HepG2 (cell line): ENCODE measurements at regions not wholly inside any gene's neighbourhood (a gene's known extent, or its start where the extent isn't known, plus 50 kb on each side); places are given as distances from the start of the nearest gene placed in this dataset.

Experiments
- ATF3 ChIP-seq: sonication (generic); formaldehyde crosslinking; IDR thresholded peaks from 2 replicates; pipeline ENCODE4 v1.4.0; 2020; ENCODE audit warnings: missing genetic modification reagents
- ATF7-NPFF ChIP-seq: sonication (generic); formaldehyde crosslinking; IDR thresholded peaks from 2 replicates; pipeline ENCODE4 v1.8.1; 2023; ENCODE audit warnings: mild to moderate bottlenecking, low read depth, missing genetic modification reagents, moderate library complexity
- CTCF ChIP-seq: sonication (generic); formaldehyde crosslinking; IDR thresholded peaks from 2 replicates; pipeline ENCODE4 v1.5.0; 2020; ENCODE audit warnings: mild to moderate bottlenecking, missing genetic modification reagents, moderate library complexity
- NCOA5 ChIP-seq: sonication (generic); formaldehyde crosslinking; IDR thresholded peaks from 2 replicates; pipeline ENCODE4 v1.4.0; 2020; ENCODE audit warnings: missing genetic modification reagents
- NR0B2 ChIP-seq: sonication (generic); formaldehyde crosslinking; IDR thresholded peaks from 2 replicates; pipeline ENCODE4 v1.4.0; 2020; ENCODE audit warnings: mild to moderate bottlenecking, missing genetic modification reagents
- PLSCR1 ChIP-seq: sonication (generic); formaldehyde crosslinking; IDR thresholded peaks from 2 replicates; pipeline ENCODE4 v1.5.0; 2020; ENCODE audit warnings: missing genetic modification reagents, mild to moderate bottlenecking, borderline replicate concordance
- POLR2A ChIP-seq, 2 experiments: IDR thresholded peaks; 2 replicates each; pipeline ENCODE4 v1.6.1; 2011; ENCODE audit warnings: low read depth in 2 of 2, low read length in 2 of 2, mild to moderate bottlenecking in 1 of 2, moderate library complexity in 1 of 2; ENCODE audit not compliant: insufficient read depth in 1 of 2
- REST ChIP-seq, 2 experiments: IDR thresholded peaks; 2 replicates each; pipeline ENCODE4 v1.6.1; 2011 to 2012; ENCODE audit warnings: low read length in 2 of 2, borderline replicate concordance in 1 of 2, low read depth in 1 of 2, mild to moderate bottlenecking in 1 of 2, moderate library complexity in 1 of 2
- ZNF124 ChIP-seq: sonication (generic); formaldehyde crosslinking; IDR thresholded peaks from 2 replicates; pipeline ENCODE4 v1.4.0; 2020; ENCODE audit warnings: missing genetic modification reagents
- ZNF740 ChIP-seq: sonication (generic); formaldehyde crosslinking; IDR thresholded peaks from 2 replicates; pipeline ENCODE4 v1.4.0; 2020; ENCODE audit warnings: missing genetic modification reagents

- TF ChIP-seq ZNF124 (no peak), NCOA5 (CRISPR knock-in tag) (no peak), ATF3 (CRISPR knock-in tag) (no peak), ZNF740 (CRISPR knock-in tag) (no peak), CTCF (CRISPR knock-in tag) (peak; percentile 79), POLR2A (IDR thresholded peaks at IDR 0.05; ENCODE audit: insufficient read depth in 1 of 2, low read depth in 2 of 2, low read length in 2 of 2) (no peak), PLSCR1 (no peak), ATF7-NPFF (CRISPR knock-in tag) (no peak), NR0B2 (CRISPR knock-in tag) (no peak), REST (IDR thresholded peaks at IDR 0.05; ENCODE audit: borderline replicate concordance in 1 of 2, low read depth in 1 of 2, low read length in 2 of 2) (no peak)
Observed at GRCh38 chr20:57048027-57048869, 218.2 kb downstream of the BMP7 start.
